IMR-90 (cell line): ENCODE measurements at regions not wholly inside any gene's neighbourhood (a gene's known extent, or its start where the extent isn't known, plus 50 kb on each side); places are given as distances from the start of the nearest gene placed in this dataset.

Experiments used
- ATAC-seq: fragments of 200-7000 bp; cut with Tn5 transposase; 2 replicates; pipeline ENCODE4 v1.9.1; 2020; ENCODE audit warnings: low read depth, mild to moderate bottlenecking, moderate library complexity
- BruUV-seq: library from RNA; stranded (reverse); fragments of 400-500 nt; replicated peaks from 2 replicates; lab custom pipeline; 2021; lab: Mats Ljungman, UMichigan
- CTCF ChIA-PET: fragments of 300-600 bp; formaldehyde crosslinking; extraction: SDS; loops from one replicate; lab custom pipeline; 2021; ENCODE audit warnings: antibody characterized with exemption; lab: Yijun Ruan, JAX
- POLR2A ChIA-PET: fragments of 300-600 bp; sonication (Branson Sonifier 250); formaldehyde crosslinking; loops from one replicate; lab custom pipeline; 2022; ENCODE audit warnings: antibody characterized with exemption; ENCODE audit not compliant: unreplicated experiment; lab: Charles Lee
- DNase-seq: peaks from one replicate; pipeline ENCODE4 v3.0.0; 2013
- H2AFZ ChIP-seq: replicated peaks from 2 replicates; pipeline ENCODE3; 2013; ENCODE audit warnings: low read length, mild to moderate bottlenecking; ENCODE audit not compliant: poor library complexity
- H2AK5ac ChIP-seq: 2 replicates; pipeline ENCODE4 v1.6.1; 2013; ENCODE audit warnings: low read depth, low read length, inconsistent platforms
- H2AK9ac ChIP-seq: replicated peaks from 2 replicates; pipeline ENCODE3; 2013; ENCODE audit warnings: mild to moderate bottlenecking, low read depth, low read length, moderate library complexity; ENCODE audit not compliant: poor library complexity
- H2BK120ac ChIP-seq: 2 replicates; pipeline ENCODE4 v1.6.1; 2013; ENCODE audit warnings: low read depth, low read length, inconsistent platforms
- H2BK15ac ChIP-seq: 3 replicates; pipeline ENCODE4 v1.6.1; 2013; ENCODE audit warnings: low read depth, low read length, inconsistent platforms
- H2BK20ac ChIP-seq: 2 replicates; pipeline ENCODE4 v1.6.1; 2013; ENCODE audit warnings: low read depth, mild to moderate bottlenecking, inconsistent platforms, low read length, moderate library complexity
- H2BK5ac ChIP-seq: 2 replicates; pipeline ENCODE4 v1.6.1; 2013; ENCODE audit warnings: mild to moderate bottlenecking, low read depth, low read length, inconsistent platforms; ENCODE audit not compliant: poor library complexity, severe bottlenecking
- H3K14ac ChIP-seq: replicated peaks from 2 replicates; pipeline ENCODE4 v1.6.1; 2013; ENCODE audit warnings: low read depth, low read length, inconsistent platforms
- H3K18ac ChIP-seq: 2 replicates; pipeline ENCODE4 v1.6.1; 2013; ENCODE audit warnings: low read depth, low read length, control low read depth
- H3K23ac ChIP-seq: 2 replicates; pipeline ENCODE4 v1.6.1; 2013; ENCODE audit warnings: low read depth, low read length, inconsistent platforms
- H3K27ac ChIP-seq: 2 replicates; pipeline ENCODE4 v1.5.1; 2013; ENCODE audit warnings: mild to moderate bottlenecking, control low read depth, low read length; ENCODE audit not compliant: insufficient read depth
- H3K27me3 ChIP-seq: 2 replicates; pipeline ENCODE4 v1.6.1; 2013; ENCODE audit warnings: low read length; ENCODE audit not compliant: control insufficient read depth, insufficient read depth
- H3K36me3 ChIP-seq: 2 replicates; pipeline ENCODE4 v1.6.1; 2013; ENCODE audit warnings: low read length, mixed read lengths; ENCODE audit not compliant: control insufficient read depth, insufficient read depth
- H3K4ac ChIP-seq: 2 replicates; pipeline ENCODE4 v1.6.1; 2013; ENCODE audit warnings: low read depth, low read length, inconsistent platforms
- H3K4me1 ChIP-seq: 2 replicates; pipeline ENCODE4 v1.6.1; 2013; ENCODE audit warnings: low read length, mixed read lengths; ENCODE audit not compliant: control insufficient read depth, insufficient read depth
- H3K4me2 ChIP-seq: 2 replicates; pipeline ENCODE4 v1.6.1; 2013; ENCODE audit warnings: low read depth, mild to moderate bottlenecking, control low read depth, low read length, moderate library complexity
- H3K4me3 ChIP-seq: 2 replicates; pipeline ENCODE4 v1.5.1; 2013; ENCODE audit warnings: low read depth, mild to moderate bottlenecking, control low read depth, low read length, moderate library complexity; ENCODE audit not compliant: insufficient read depth
- H3K56ac ChIP-seq: 2 replicates; pipeline ENCODE4 v1.6.1; 2013; ENCODE audit warnings: low read length, inconsistent platforms; ENCODE audit not compliant: insufficient read depth; ENCODE audit errors: extremely low read depth
- H3K79me1 ChIP-seq, 2 experiments: 2 replicates each; pipeline ENCODE4 v1.6.1; 2013; ENCODE audit warnings: low read length in 2 of 2, inconsistent platforms in 1 of 2, low read depth in 1 of 2
- H3K9ac ChIP-seq: 2 replicates; pipeline ENCODE4 v1.6.1; 2013; ENCODE audit warnings: low read depth, low read length, control low read depth
- H3K9me1 ChIP-seq: 2 replicates; pipeline ENCODE4 v1.6.1; 2013; ENCODE audit warnings: low read length, inconsistent platforms; ENCODE audit not compliant: insufficient read depth
- H3K9me3 ChIP-seq: 2 replicates; pipeline ENCODE4 v1.6.1; 2013; ENCODE audit warnings: low read length; ENCODE audit not compliant: control insufficient read depth, insufficient read depth
- H4K20me1 ChIP-seq: 2 replicates; pipeline ENCODE4 v1.6.1; 2013; ENCODE audit warnings: low read length, inconsistent platforms; ENCODE audit not compliant: insufficient read depth
- H4K5ac ChIP-seq: 2 replicates; pipeline ENCODE4 v1.6.1; 2013; ENCODE audit warnings: mild to moderate bottlenecking, low read depth, low read length, control low read depth
- H4K8ac ChIP-seq, 2 experiments: 2 replicates each; pipeline ENCODE4 v1.6.1; 2013; ENCODE audit warnings: low read depth in 2 of 2, low read length in 2 of 2, control low read depth in 1 of 2, inconsistent platforms in 1 of 2
- H4K91ac ChIP-seq: 2 replicates; pipeline ENCODE4 v1.6.1; 2013; ENCODE audit warnings: low read depth, low read length, inconsistent platforms; ENCODE audit not compliant: insufficient read depth
- BHLHE40 ChIP-seq: fragments of 150-350 bp; IDR thresholded peaks from 2 replicates; pipeline ENCODE4 v1.6.1; 2016; ENCODE audit warnings: mild to moderate bottlenecking, low read depth, low read length
- CEBPB ChIP-seq: IDR thresholded peaks from 2 replicates; pipeline ENCODE4 v1.6.1; 2012; ENCODE audit warnings: low read depth, low read length, improper control_type of control experiment
- CHD1 ChIP-seq: IDR thresholded peaks from 2 replicates; pipeline ENCODE4 v1.6.1; 2012; ENCODE audit warnings: low read depth, low read length, improper control_type of control experiment
- FOS ChIP-seq: fragments of 150-350 bp; IDR thresholded peaks from 2 replicates; pipeline ENCODE4 v1.6.1; 2016; ENCODE audit warnings: low read depth, low read length
- MAFK ChIP-seq: IDR thresholded peaks from 2 replicates; pipeline ENCODE4 v1.6.1; 2012; ENCODE audit warnings: low read depth, low read length, improper control_type of control experiment
- MAZ ChIP-seq: IDR thresholded peaks from 2 replicates; pipeline ENCODE4 v1.6.1; 2012; ENCODE audit warnings: low read depth, mild to moderate bottlenecking, low read length, improper control_type of control experiment, moderate library complexity, borderline replicate concordance
- MXI1 ChIP-seq: IDR thresholded peaks from 2 replicates; pipeline ENCODE4 v1.6.1; 2012; ENCODE audit warnings: low read depth, mild to moderate bottlenecking, low read length, moderate library complexity, borderline replicate concordance
- NFE2L2 ChIP-seq: fragments of 150-350 bp; IDR thresholded peaks from 2 replicates; pipeline ENCODE4 v1.6.1; 2016; ENCODE audit warnings: low read depth, mild to moderate bottlenecking, low read length
- POLR2A ChIP-seq: IDR thresholded peaks from 2 replicates; pipeline ENCODE4 v1.6.1; 2012; ENCODE audit warnings: mild to moderate bottlenecking, low read depth, low read length
- RCOR1 ChIP-seq: IDR thresholded peaks from 2 replicates; pipeline ENCODE4 v1.6.1; 2012; ENCODE audit warnings: mild to moderate bottlenecking, low read length, improper control_type of control experiment; ENCODE audit not compliant: insufficient replicate concordance
- RFX5 ChIP-seq: IDR thresholded peaks from 2 replicates; pipeline ENCODE4 v1.8.0; 2012; ENCODE audit warnings: low read depth, mild to moderate bottlenecking, low read length, moderate library complexity
- SMC3 ChIP-seq: fragments of 150-350 bp; IDR thresholded peaks from 2 replicates; pipeline ENCODE4 v1.6.1; 2016; ENCODE audit warnings: low read depth, mild to moderate bottlenecking, antibody characterized with exemption, low read length, moderate library complexity
- WGBS, 2 experiments: methylation state at CpG; one replicate each; pipeline versions ENCODE4 v1.1.5 to v1.1.7; 2013; ENCODE audit warnings: missing lambda C conversion rate in 2 of 2; ENCODE audit not compliant: insufficient read length in 1 of 2; ENCODE audit errors: extremely low coverage in 2 of 2; 5-methylcytosine and 5-hydroxymethylcytosine counted together
- dilution Hi-C: fragments of 300-500 bp; cut with HindIII; formaldehyde crosslinking; loops from one replicate; pipeline ENCODE4 v1.14.3; 2018; ENCODE audit warnings: low sequenced_read_pairs; ENCODE audit not compliant: unreplicated experiment
- in situ Hi-C: fragments of 300-500 bp; cut with MboI; formaldehyde crosslinking; loops from 3 replicates; pipeline ENCODE4 v1.14.3; 2019; ENCODE audit warnings: low sequenced_read_pairs, inconsistent platforms, mixed read lengths
- intact Hi-C: fragments of 100-400 bp; cut with micrococcal nuclease; formaldehyde crosslinking; loops from 2 replicates; pipeline ENCODE4 v1.10.0; 2022
- TF ChIP-seq, protein P1 (sequence below): fragments of 150-350 bp; IDR thresholded peaks from 2 replicates; pipeline ENCODE4 v1.6.1; 2016; ENCODE audit warnings: low read depth, mild to moderate bottlenecking, low read length, moderate library complexity, borderline replicate concordance
- TF ChIP-seq, protein P2 (sequence below): conservative IDR thresholded peaks from 2 replicates; pipeline ENCODE4 v1.5.1; 2012; ENCODE audit warnings: mild to moderate bottlenecking, low read depth, low read length, improper control_type of control experiment
- TF ChIP-seq, protein P3 (sequence below): fragments of 150-350 bp; IDR thresholded peaks from 2 replicates; pipeline ENCODE4 v1.6.1; 2017; ENCODE audit warnings: mild to moderate bottlenecking, antibody characterized with exemption, low read length, low read depth

DNA sequence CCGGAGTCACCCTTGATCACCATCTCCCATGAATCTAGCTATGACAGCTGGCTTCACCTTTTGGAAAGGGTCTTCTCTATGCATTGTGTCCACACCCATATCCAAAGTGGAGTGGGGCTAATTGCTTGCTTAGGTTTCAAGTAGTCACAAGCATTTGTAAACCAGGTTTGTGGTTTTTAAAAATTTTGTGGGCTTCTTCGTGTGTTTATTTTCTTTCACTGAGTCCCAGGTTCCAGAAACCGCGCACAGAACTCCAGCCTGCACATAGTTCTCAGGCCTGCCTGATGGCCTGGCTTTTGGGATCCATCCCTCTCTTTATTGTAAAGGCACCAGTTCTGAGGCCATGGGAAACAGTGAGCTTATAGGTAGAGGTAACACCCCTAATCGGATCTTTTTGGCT is 70.2 kb upstream of the TLR3 start:
- Histone ChIP-seq H2BK120ac (no peak overlapping the region), H3K56ac (no peak overlapping the region), H4K5ac (no peak overlapping the region), H2AFZ (no peak overlapping the region), H2BK5ac (no peak overlapping the region), H4K20me1 (no peaks in the 10 kb centered on the region), H3K4me1 (no peaks in the 10 kb centered on the region), H2AK5ac (no peak overlapping the region), H3K9me3 (no peaks in the 10 kb centered on the region), H3K27me3 (peaks cover 12% of the 10 kb centered on the region; the same call in 1 of the 2 replicates), H3K9ac (no peak overlapping the region), H2BK15ac (no peak overlapping the region), H3K4me2 (no peak overlapping the region), H3K4me3 (no peak overlapping the region), H3K36me3 (no peaks in the 10 kb centered on the region), H3K18ac (no peak overlapping the region), H3K4ac (no peak overlapping the region), H3K9me1 (no peaks in the 10 kb centered on the region), H3K23ac (no peak overlapping the region), H4K8ac (no peak overlapping the region), H4K91ac (no peak overlapping the region), H3K79me1 (no peaks in the 10 kb centered on the region), H3K14ac (no peak overlapping the region), H2AK9ac (no peak overlapping the region), H3K27ac (no peak overlapping the region), H2BK20ac (no peak overlapping the region)
- ChIA-PET POLR2A (no interaction called here), CTCF (no interaction called here)
- no CpG with 5 or more reads among the region's 5 CpGs for WGBS, 2 experiments
- ATAC-seq (no peak), DNase-seq (no peak)
- TF ChIP-seq, protein P1, sequence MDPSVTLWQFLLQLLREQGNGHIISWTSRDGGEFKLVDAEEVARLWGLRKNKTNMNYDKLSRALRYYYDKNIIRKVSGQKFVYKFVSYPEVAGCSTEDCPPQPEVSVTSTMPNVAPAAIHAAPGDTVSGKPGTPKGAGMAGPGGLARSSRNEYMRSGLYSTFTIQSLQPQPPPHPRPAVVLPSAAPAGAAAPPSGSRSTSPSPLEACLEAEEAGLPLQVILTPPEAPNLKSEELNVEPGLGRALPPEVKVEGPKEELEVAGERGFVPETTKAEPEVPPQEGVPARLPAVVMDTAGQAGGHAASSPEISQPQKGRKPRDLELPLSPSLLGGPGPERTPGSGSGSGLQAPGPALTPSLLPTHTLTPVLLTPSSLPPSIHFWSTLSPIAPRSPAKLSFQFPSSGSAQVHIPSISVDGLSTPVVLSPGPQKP, result no peak
- TF ChIP-seq NFE2L2, result no peak
- no peak for TF ChIP-seq SMC3
- TF ChIP-seq MAZ, result no peak
- TF ChIP-seq CEBPB, result no peak
- TF ChIP-seq CHD1, result no peak
- TF ChIP-seq FOS, result no peak
- TF ChIP-seq RFX5, result no peak
- no peak for TF ChIP-seq POLR2A
- TF ChIP-seq, protein P2, sequence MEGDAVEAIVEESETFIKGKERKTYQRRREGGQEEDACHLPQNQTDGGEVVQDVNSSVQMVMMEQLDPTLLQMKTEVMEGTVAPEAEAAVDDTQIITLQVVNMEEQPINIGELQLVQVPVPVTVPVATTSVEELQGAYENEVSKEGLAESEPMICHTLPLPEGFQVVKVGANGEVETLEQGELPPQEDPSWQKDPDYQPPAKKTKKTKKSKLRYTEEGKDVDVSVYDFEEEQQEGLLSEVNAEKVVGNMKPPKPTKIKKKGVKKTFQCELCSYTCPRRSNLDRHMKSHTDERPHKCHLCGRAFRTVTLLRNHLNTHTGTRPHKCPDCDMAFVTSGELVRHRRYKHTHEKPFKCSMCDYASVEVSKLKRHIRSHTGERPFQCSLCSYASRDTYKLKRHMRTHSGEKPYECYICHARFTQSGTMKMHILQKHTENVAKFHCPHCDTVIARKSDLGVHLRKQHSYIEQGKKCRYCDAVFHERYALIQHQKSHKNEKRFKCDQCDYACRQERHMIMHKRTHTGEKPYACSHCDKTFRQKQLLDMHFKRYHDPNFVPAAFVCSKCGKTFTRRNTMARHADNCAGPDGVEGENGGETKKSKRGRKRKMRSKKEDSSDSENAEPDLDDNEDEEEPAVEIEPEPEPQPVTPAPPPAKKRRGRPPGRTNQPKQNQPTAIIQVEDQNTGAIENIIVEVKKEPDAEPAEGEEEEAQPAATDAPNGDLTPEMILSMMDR, result no peak
- no peak for TF ChIP-seq RCOR1
- TF ChIP-seq MXI1, result no peak
- TF ChIP-seq MAFK, result no peak
- no peak for TF ChIP-seq BHLHE40
- TF ChIP-seq, protein P3, sequence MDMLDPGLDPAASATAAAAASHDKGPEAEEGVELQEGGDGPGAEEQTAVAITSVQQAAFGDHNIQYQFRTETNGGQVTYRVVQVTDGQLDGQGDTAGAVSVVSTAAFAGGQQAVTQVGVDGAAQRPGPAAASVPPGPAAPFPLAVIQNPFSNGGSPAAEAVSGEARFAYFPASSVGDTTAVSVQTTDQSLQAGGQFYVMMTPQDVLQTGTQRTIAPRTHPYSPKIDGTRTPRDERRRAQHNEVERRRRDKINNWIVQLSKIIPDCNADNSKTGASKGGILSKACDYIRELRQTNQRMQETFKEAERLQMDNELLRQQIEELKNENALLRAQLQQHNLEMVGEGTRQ, result no peak
- in situ Hi-C loops (no loop called here), intact Hi-C loops (no loop called here), dilution Hi-C loops (no loop called here)
- no TSS peak for BruUV-seq
